GM21528 (cell line): ENCODE measurements at regions not wholly inside any gene's neighbourhood (a gene's known extent, or its start where the extent isn't known, plus 50 kb on each side); places are given as distances from the start of the nearest gene placed in this dataset.

Experiments used
- ATAC-seq: cut with Tn5 transposase; IDR thresholded peaks from one replicate; pipeline ENCODE4 v1.9.1; 2021; ENCODE audit warnings: mild to moderate bottlenecking, moderate library complexity; ENCODE audit not compliant: unreplicated experiment, low FRiP score

DNA sequence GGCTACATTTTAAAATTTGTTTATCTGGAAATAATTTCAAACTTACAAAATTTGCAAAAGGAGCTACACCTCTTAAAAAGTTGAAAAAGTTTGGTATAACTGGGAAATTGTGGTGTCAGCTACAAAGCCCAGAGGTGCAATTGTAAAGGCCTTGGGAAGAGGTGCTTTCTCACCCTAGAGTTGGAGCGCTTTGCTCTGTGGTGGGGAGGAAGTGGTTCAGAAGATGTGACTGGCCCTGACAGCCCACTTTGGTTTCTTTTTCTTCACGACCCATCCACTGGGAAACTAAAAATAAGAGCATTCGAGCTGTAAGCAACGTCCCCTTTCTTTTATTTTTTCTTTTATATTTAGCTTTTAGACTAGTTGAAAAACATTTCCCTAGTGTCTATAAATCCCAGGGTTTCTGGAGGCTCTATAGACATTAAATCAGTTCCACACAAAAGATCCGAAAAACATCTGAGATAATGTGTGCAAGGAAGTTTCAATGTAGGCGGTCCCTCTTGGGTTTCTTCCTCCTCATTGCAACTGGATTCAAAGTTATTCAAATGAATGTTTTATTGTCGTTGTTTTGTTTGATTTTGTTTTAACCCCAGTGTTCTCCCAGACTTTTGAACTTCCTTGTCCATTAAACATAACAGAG is 397.8 kb downstream of the KIF16B start:
- ATAC-seq = peak; percentile 76

DNA sequence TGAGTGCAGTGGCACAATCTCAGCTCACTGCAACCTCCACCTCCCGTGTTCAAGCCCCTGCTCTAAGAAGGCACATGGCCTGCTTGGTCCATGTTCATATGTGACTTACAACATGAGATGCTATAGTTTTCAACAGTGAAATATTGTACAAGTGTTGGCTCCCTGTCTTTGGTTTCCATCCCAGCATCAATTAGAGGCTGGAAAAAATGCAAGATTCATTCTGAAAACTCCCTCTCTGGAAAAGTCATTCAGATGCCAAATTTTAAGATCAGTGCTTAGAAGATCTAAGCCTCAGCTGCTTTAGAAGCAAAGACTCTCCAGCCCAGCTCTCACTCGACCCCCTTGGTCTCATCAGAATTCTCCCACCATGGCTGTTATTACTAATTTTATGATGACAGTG is 398.9 kb downstream of the KIF16B start:
- no peak for ATAC-seq

DNA sequence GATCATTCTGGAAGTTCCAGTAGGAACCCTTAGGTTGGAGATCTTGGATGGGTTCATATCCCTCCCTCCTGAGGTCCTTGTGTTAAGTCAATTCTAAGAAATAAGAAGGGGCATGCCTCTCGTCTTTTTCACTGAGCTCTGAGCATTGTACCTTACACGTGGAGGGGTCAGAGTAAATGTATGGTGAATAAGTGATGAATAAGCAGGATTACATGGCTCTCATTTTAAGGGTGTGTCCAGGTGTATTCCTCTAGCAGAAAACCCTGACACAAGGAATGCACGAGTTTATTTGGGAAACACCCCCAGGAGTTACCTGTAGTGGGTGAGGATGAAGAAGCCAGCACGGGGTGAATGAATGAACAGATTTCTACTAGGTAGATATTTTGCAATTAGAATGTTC is 400.2 kb downstream of the KIF16B start:
- no peak for ATAC-seq

DNA sequence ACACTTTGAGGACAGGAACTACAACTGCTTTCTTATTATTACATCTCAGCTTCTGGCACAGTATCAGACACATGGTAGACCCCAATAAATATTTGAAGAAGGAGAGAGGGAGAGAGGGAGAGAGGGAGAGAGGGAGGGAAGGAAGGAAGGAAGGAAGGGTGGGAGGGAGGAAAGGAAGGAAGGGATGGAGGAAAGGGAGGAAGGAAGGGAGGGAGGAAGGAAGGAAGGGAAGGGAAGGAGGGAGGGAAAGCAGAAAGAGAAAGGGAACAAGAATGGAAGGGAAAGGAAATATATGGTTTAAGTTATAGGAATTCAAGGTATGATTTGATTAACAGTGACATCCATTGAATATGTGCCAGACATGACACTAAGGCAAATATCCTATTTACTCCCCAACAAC is 402.1 kb downstream of the KIF16B start:
- no peak for ATAC-seq

DNA sequence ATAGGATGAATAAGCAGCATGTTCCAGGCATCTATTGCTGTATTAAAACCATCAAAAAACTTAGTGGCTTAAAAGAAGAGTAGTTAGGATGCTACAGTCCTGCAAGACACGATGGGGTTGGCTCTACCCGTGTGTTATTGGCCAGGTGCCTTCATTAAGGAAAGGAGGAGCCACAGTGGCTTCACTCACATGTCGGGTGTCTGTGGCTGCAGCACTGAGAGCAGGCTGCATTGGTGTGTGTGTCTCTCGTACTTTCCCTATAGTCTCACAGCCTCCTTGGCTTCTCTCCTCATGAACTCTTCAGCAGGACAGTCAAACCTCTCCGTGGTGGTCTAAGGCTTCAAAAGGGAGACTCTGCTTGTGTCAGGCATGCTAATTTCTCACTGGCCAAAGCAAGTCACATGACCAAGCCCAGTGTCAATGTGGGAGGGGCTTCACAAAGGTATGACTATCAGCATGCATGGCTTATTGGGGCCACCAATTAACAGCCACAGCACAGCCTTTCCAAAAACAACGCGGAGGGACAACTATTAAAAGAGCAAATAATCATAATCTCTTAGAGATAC is 402.8 kb downstream of the KIF16B start:
- no peak for ATAC-seq

DNA sequence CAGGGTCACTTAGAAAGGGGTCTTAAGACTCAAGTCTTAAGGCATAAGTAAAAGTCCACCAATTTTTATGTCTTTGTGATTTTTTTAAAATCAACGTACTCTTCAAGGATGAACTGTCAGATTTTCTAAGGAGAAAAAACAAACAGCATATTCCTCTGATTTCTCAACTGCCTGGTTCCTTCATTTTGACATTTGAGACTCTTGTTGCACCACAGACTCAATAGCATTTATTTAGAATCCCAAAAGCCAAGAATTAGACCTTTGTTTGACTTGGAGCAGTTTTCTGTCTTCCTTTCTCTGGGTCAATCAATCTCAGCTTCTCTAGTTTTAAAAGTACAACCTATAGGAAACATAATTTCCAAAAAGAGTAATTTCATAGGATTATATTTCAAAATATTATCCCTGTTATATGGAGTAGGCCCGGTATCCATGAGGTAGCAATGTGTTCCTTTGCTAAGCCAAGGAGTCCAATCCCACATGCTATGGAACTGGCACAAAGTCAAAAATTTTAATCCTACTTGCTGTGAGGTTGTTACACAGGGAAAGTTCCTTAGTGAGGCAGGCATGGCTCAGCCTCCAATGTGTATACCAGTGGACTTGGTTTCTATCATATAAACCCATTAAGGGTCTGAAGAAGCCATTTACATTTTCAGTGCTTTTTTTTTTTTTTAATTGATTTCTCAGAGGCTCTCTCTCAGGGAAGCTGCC is 405.7 kb downstream of the KIF16B start:
- ATAC-seq = no peak

DNA sequence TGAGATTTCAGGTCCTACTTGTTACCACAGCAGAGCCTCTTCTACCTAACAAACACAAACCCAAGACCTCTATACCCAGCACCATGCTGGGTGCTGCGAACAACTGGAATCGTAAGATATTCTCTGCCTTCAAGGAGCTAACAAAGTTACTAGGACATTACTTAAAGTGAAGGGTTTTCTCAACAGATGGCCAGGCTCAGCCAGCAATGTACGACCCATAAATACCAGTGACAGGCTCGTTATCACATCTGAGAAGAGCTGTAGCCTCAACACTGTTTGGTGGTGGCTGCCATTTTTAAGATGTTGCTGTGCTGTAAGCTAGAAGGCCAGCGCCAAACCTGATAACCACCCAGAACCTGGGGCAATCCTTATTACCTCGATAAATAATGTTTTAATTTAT is 406.5 kb downstream of the KIF16B start:
- ATAC-seq = no peak

DNA sequence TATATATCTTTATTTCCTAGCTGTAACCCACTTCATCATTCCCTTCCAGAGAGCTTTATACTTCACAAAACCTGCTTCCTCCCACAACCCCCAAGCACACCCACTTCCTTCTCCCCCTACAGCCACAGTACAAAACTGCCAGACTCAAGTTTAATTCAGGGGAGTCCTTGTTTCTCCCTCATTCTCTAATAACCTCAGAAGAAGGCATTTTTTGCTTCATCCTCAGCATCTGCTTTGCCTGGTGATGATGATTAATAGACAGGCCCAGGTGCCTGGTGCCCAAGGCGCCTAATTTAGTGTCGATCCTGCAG is 414.3 kb downstream of the KIF16B start:
- ATAC-seq = peak; percentile 72

DNA sequence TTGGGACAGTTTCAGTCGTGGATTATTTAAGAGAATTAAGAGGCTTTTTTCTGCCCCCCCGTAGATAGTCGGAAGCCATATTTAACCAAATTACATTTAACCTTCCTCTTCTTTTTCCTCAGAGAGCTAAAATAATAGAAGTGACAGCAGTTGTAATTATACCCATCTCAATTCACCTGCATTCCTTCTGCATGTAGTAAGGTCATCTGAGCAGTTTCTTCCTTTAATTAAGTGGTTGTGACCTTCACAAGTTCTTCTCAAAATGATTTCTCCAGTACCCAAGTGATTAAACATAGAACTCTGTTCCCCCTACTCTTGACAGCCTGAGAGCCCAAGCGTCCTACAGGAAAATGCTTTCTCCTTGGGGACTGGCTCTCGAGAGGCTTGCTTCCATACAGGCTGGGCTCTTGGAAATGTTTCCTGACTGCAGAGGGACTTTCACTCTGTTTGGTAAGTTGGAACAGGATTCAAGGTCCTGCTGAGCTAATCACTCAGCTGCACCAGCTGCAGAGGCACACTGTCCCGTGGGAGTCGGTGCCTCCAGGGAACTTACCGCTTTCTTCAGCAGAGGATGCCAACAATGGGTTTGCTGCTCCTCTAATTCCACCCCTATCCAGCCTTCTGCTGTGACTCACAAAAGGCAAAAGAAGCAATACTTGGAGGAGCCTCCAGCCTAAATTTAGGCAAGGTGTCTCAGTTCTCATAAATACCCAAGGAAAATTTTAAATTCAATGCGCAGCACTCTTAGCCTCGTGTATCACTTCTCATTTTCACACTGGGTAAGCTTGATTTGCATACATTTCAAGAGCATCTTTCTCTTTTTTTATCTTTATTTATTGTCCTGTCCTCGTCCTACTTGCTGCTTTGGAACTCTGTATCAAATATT is 414.9 kb downstream of the KIF16B start:
- ATAC-seq = peak; percentile 92

DNA sequence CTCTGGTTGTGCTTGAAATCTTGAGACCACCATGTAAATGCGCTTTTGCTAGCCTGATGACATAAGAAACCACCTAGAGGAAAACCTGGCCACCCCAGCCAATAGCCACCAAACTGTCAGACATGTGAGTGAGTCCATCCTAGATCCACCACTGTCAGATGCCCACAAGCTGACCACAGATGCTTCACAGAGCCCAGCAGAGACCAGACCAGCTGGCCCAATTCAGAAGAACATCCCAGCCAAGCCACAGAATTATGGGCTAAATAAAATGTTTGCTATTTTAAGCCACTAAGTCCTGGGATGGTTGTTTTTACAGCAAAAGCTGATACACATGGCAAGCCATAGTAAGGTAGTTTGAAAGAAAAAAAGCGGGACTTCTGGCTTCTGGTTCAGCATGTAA is 425.3 kb downstream of the KIF16B start:
- no peak for ATAC-seq

DNA sequence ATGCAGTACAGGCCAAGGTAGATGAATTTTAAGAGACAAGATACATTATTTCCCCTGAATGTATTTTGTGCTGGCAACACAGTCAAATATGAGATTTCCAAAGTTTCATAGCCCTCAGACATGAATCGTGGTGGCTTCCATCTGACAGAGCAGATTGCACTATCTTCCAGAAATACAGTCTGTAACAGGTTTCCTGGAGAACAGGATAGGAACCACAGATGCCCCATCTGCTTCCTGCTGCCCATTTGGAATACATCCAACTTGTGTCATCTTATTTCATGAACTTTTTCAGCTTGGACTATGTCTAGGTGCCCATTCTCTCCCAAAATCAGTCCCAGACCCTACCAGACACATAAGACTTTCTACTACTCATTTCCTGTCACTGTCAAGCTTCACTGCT is 426.0 kb downstream of the KIF16B start:
- ATAC-seq = no peak

DNA sequence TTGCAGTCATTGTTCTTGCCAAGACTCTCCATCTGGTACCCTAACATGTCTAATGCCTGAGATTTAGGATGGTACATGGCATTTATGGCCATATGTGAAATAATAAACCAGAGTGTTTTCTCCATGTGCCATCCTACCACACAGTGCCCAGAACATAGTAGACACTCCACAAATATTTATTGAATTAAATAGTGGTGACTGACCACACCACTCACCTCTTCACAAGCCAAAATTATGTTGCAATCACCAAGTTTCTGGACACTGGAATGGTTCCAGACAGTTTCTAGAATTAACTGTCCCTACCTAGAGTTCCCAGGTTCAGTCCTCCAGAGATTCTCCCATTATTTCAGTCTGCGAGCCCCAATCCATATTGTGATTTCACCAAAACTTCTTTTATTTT is 427.3 kb downstream of the KIF16B start:
- no peak for ATAC-seq

DNA sequence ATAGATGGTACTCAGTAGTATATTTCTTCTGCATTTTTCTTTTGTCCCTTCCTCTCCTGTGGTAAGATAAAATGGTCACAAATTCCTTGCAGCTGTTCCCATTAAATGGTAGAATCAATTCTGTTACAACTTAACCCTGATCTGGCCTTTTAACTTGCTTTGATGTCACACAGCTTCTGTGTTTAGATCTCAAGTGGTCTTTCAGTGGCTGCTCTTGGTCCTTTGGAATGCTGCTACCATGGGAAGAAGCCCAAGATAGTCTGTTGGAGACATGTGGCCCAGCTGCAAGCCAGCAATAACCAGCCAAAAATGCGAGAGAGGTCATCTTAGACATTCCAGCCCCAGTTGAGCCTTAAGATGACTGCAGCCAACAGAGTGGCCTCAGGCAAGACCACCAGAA is 429.7 kb downstream of the KIF16B start:
- ATAC-seq = no peak

DNA sequence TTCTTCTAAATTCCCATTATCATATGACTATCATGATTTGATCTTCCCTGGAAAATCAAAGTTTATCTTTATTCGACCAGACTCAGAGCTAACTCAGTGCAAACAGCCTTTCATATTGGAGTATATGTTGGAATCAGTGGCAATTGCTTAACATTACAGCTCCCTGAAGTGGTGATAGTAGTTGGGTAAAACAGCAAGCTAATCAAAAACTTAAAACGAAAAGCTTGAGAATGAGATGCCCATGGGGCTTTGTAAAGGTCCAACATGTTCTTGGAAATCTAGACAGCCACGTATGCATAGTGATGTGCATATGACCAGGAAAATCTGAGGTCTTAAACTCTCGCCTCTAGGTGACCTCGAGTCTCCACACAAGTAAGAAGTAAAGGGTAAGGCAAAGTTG is 437.6 kb downstream of the KIF16B start:
- no peak for ATAC-seq

DNA sequence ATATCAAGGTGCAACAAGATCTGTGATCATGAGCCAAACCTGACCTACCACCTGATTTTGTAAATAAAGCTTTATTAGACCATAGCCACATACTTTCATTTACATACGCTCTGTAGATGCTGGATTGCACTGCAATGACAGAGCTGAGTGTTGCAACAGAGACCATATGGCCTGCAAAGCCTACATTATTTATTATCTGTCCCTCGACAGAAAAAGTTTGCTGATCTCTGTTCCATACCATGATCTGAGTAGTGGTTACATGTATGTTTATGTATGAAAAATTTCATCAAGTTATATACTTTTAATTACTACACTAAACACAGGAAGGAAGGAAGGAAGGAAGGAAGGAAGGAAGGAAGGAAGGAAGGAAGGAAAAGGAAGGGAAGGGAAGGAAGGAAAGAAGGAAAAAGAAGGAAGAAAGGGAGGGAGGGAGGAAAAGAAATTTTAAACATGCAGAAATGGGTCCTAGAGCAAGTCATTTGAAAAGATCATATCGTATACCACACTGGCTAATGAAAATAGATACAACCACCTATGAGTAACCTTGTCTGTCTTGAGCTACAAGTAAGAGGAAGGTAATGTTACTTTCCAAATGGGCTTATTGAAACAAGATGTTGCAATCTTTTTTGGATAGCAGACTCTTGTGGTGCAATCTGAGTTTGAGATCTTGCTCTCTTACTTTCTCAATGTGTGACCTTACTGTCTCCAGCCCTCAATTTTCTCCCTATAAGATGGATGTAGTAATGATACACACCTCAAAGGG is 441.0 kb downstream of the KIF16B start:
- no peak for ATAC-seq

DNA sequence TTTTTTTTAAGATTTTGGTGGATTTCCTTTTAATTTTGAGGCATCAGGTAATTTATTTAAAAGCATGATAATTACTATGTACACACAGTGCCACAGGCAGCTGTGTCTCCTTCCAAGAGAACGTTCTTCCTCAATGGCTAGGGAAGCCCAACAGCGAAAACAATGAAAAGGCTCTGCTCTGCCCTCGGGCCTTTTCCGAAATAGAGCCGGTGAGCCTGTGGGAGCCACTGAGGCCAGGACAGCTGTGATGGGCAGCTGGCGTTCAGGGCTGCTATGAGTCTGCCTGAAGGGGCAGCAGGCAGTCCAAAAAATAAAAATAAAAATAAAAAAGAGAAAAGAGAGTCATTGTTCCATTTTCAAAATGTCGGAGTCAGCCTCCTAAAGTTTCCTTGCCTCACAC is 443.8 kb downstream of the KIF16B start:
- no peak for ATAC-seq

DNA sequence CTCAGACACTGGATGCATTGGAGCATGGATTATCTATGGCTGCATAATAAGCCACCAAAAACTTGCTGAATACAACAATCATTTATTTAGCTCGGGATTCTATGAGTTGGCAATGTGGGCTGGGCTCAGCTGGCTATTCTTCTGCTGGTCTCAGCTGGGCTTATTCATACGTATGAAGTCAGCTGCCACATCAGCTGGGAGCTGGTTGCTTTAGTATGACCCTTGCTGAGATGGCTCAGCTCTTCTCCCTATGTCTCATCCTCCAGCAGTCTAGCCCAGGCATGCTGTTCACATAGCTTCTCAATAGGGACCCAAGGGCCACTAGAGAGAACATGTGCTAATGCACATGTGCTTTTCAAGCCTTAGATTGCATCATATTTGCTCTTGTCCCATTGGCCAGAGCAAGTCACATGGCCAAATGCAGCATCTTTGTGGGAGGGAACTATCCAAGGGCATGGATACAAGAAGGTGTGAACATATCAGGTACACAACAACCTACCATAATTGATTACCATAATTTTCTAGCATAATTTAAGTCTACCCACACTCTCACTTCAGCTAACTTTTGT is 444.6 kb downstream of the KIF16B start:
- no peak for ATAC-seq

DNA sequence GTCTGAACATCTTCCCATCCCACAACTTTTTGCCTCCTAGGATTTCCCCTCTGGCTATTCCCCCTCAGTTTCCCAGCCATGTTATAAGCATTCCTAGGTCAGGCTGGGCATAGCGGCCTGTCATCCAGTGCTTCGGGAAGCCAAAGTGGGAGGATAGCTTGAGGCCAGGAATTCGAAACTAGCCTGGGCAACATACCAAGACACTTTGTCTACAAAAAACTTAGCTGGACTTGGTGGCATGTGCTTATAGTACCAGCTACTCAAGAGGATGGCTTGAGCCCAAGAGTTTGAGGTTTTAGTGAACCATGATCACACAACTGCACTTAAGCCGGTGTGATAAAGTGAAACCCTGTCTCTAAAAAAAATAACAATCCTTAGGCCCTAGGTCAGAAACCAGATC is 447.4 kb downstream of the KIF16B start:
- ATAC-seq = no peak

DNA sequence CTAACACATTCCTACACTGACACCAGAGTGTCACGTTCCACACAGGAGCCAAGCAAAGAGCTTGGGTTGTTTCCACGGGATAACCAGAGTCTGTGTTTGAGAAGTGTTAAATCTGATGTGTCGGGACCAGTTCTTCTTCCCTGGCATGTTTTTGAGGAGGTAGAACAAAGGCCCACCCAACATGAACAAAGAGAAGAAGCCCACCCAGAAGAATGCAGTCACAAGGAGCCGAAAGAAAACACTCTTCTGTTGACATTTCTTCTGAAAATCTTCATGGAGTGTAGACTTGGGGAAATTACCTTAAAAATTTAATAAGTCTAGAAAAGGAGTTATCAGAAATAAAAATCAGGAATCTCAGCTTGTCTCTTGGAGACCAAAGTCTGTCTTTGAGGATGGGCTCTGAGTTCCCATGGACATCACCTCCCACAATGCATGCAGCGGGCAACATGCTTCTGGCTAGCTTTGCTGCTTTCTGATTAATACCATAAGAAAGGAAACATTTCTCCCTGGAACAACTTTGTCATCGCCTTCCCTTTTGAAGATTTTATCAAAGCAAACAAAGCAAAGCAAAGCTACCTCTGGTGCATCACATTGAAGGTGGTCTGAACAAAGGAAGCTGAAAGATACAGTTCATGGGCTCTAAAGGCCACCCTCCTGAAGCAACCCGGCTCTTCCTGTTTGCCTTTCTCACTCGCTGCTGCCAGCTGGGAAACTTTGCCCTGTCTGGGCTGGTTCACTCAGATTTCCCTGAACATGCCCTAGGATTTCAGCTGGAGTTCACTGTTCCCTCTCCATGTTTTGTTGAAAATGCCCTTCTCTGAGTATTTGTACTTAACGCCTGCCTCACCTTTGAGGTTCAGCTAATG is 448.1 kb downstream of the KIF16B start:
- no peak for ATAC-seq
